HCT116 (cell line): ENCODE measurements at regions not wholly inside any gene's neighbourhood (a gene's known extent, or its start where the extent isn't known, plus 50 kb on each side); places are given as distances from the start of the nearest gene placed in this dataset.

Experiments
- ATAC-seq: fragments of 200-7000 bp; cut with Tn5 transposase; 2 replicates; pipeline ENCODE4 v1.9.1; 2020; ENCODE audit warnings: mild to moderate bottlenecking, moderate library complexity
- BruUV-seq: library from RNA; stranded (reverse); fragments of 400-500 nt; replicated peaks from 2 replicates; lab custom pipeline; 2021; lab: Mats Ljungman, UMichigan
- CTCF ChIA-PET: fragments of 300-600 bp; sonication (Branson Sonifier 250); formaldehyde crosslinking; loops from one replicate; lab custom pipeline; 2021; ENCODE audit warnings: antibody characterized with exemption; lab: Charles Lee
- POLR2A ChIA-PET: fragments of 300-600, 350-600 bp; sonication (Branson Sonifier 250); formaldehyde crosslinking; loops from one replicate; lab custom pipeline; 2021; ENCODE audit warnings: antibody characterized with exemption; lab: Charles Lee
- RAD21 ChIA-PET, 2 experiments: fragments of 300-600 bp; sonication (Branson Sonifier 250); formaldehyde crosslinking; loops; one replicate each; lab custom pipeline; 2023; ENCODE audit warnings: low total read pairs in 2 of 2; ENCODE audit not compliant: uncharacterized antibody in 2 of 2, unreplicated experiment in 2 of 2, low non-redundant PET in 1 of 2; lab: Charles Lee
- DNase-seq: peaks from one replicate; pipeline ENCODE4 v3.0.0-alpha.2; 2010; ENCODE audit warnings: low read depth, low spot score
- H2AFZ ChIP-seq: fragments of 200-600 bp; shearing (Covaris generic), sonication (generic); 2 replicates; pipeline ENCODE4 v1.6.1; 2017; ENCODE audit warnings: low read depth, mixed run types, mixed read lengths, antibody characterized with exemption, low read length; ENCODE audit not compliant: poor library complexity, severe bottlenecking
- H3K27ac ChIP-seq: 2 replicates; pipeline ENCODE4 v1.5.1; 2012; ENCODE audit warnings: low read depth, low read length
- H3K27me3 ChIP-seq: fragments of 200-600 bp; sonication (generic); 2 replicates; pipeline ENCODE4 v1.6.1; 2016; ENCODE audit warnings: mixed run types, low read length, mixed read lengths; ENCODE audit not compliant: insufficient read depth
- H3K36me3 ChIP-seq, 2 experiments: fragments of 200-500 bp in 1 of 2; fragments of 200-600 bp in 1 of 2; sonication (Bioruptor generic) in 1 of 2; sonication (generic) in 1 of 2; 2 replicates each; pipeline versions ENCODE4 v1.5.1 to v1.6.1; 2014 to 2016; ENCODE audit warnings: low read length in 2 of 2, inconsistent platforms in 1 of 2, mixed read lengths in 1 of 2, mixed run types in 1 of 2; ENCODE audit not compliant: insufficient read depth in 2 of 2, control insufficient read depth in 1 of 2
- H3K4me1 ChIP-seq, 2 experiments: fragments of 200-600 bp in 1 of 2; sonication (generic) in 1 of 2; 2 replicates each; pipeline versions ENCODE4 v1.5.1 to v1.6.1; 2012 to 2017; ENCODE audit warnings: low read length in 2 of 2, inconsistent platforms in 1 of 2, mild to moderate bottlenecking in 1 of 2, mixed read lengths in 1 of 2, mixed run types in 1 of 2, moderate library complexity in 1 of 2; ENCODE audit not compliant: insufficient read depth in 2 of 2, control insufficient read depth in 1 of 2
- H3K4me2 ChIP-seq: fragments of 200-600 bp; sonication (generic); 2 replicates; pipeline ENCODE4 v1.6.1; 2017; ENCODE audit warnings: mixed run types, low read length, mixed read lengths
- H3K4me3 ChIP-seq, 2 experiments: fragments of 200-600 bp in 1 of 2; sonication (generic) in 1 of 2; replicated peaks in 1 of 2; 2 replicates each; pipeline ENCODE4 v1.5.1; 2011 to 2016; ENCODE audit warnings: low read length in 2 of 2, control low read depth in 1 of 2, low read depth in 1 of 2, mild to moderate bottlenecking in 1 of 2, mixed read lengths in 1 of 2, mixed run types in 1 of 2
- H3K79me2 ChIP-seq: fragments of 200-600 bp; sonication (generic); 2 replicates; pipeline ENCODE4 v1.6.1; 2017; ENCODE audit warnings: mild to moderate bottlenecking, mixed run types, low read length, moderate library complexity, mixed read lengths; ENCODE audit not compliant: insufficient read depth
- H3K9ac ChIP-seq: fragments of 200-600 bp; sonication (generic); 2 replicates; pipeline ENCODE4 v1.6.1; 2016; ENCODE audit warnings: low read length, mixed read lengths
- H3K9me2 ChIP-seq: fragments of 200-600 bp; sonication (generic), shearing (Covaris generic); 2 replicates; pipeline ENCODE4 v1.6.1; 2017; ENCODE audit warnings: mixed run types, mild to moderate bottlenecking, moderate library complexity; ENCODE audit not compliant: insufficient read depth
- H3K9me3 ChIP-seq, 2 experiments: fragments of 200-500 bp in 1 of 2; fragments of 200-600 bp in 1 of 2; sonication (Bioruptor generic) in 1 of 2; sonication (generic) in 1 of 2; 2 replicates each; pipeline ENCODE4 v1.6.1; 2014 to 2017; ENCODE audit warnings: low read length in 2 of 2, mixed read lengths in 2 of 2, inconsistent platforms in 1 of 2, low read depth in 1 of 2, mild to moderate bottlenecking in 1 of 2, mixed run types in 1 of 2, moderate library complexity in 1 of 2; ENCODE audit not compliant: control insufficient read depth in 1 of 2, insufficient read depth in 1 of 2
- H4K20me1 ChIP-seq: fragments of 200-600 bp; sonication (generic), shearing (Covaris generic); 2 replicates; pipeline ENCODE4 v1.6.1; 2017; ENCODE audit warnings: mixed run types, mild to moderate bottlenecking, moderate library complexity; ENCODE audit not compliant: insufficient read depth
- CTCF ChIP-seq, 3 experiments: fragments of 200-600 bp in 1 of 3; sonication (generic) in 1 of 3; IDR thresholded peaks in 2 of 3; conservative IDR thresholded peaks in 1 of 3; 2 replicates each; pipeline ENCODE4 v1.5.1; 2012 to 2017; ENCODE audit warnings: low read depth in 2 of 3, low read length in 2 of 3, antibody characterized with exemption in 1 of 3, borderline replicate concordance in 1 of 3, control low read depth in 1 of 3, mild to moderate bottlenecking in 1 of 3, mixed read lengths in 1 of 3, mixed run types in 1 of 3, moderate library complexity in 1 of 3; ENCODE audit not compliant: insufficient read depth in 1 of 3
- EGR1 ChIP-seq: IDR thresholded peaks from 2 replicates; pipeline ENCODE4 v1.6.1; 2012; ENCODE audit warnings: low read depth
- EZH2 ChIP-seq: fragments of 200-600 bp; sonication (generic); IDR thresholded peaks from 2 replicates; pipeline ENCODE4 v1.6.1; 2017; ENCODE audit warnings: antibody characterized with exemption, mixed run types
- EZH2phosphoT487 ChIP-seq: fragments of 200-600 bp; IDR thresholded peaks from 2 replicates; pipeline ENCODE4 v1.6.1; 2018; ENCODE audit warnings: antibody characterized with exemption, borderline replicate concordance
- FOSL1 ChIP-seq: IDR thresholded peaks from 2 replicates; pipeline ENCODE4 v1.6.1; 2012; ENCODE audit warnings: low read depth
- JUND ChIP-seq: IDR thresholded peaks from 2 replicates; pipeline ENCODE4 v1.6.1; 2012
- POLR2AphosphoS5 ChIP-seq: IDR thresholded peaks from 2 replicates; pipeline ENCODE4 v1.6.1; 2011; ENCODE audit warnings: mild to moderate bottlenecking, low read depth, low read length, moderate library complexity
- RAD21 ChIP-seq: IDR thresholded peaks from 2 replicates; pipeline ENCODE4 v1.6.1; 2012; ENCODE audit warnings: low read depth, mild to moderate bottlenecking
- REST ChIP-seq: IDR thresholded peaks from 2 replicates; pipeline ENCODE4 v1.6.1; 2012; ENCODE audit warnings: low read depth
- SIN3A ChIP-seq: IDR thresholded peaks from 2 replicates; pipeline ENCODE4 v1.6.1; 2012; ENCODE audit warnings: low read depth
- SP1 ChIP-seq: IDR thresholded peaks from 2 replicates; pipeline ENCODE4 v1.6.1; 2012; ENCODE audit warnings: low read depth
- TCF7L2 ChIP-seq: IDR thresholded peaks from 2 replicates; pipeline ENCODE4 v1.7.0; 2011; ENCODE audit warnings: borderline replicate concordance, inconsistent platforms; ENCODE audit not compliant: insufficient read depth, insufficient read length; ENCODE audit errors: extremely low read depth
- YY1 ChIP-seq: IDR thresholded peaks from 2 replicates; pipeline ENCODE4 v1.6.1; 2011; ENCODE audit warnings: low read length, low read depth, moderate library complexity, mild to moderate bottlenecking; ENCODE audit not compliant: insufficient replicate concordance; ENCODE audit errors: extremely low read depth
- intact Hi-C: fragments of 100-400 bp; cut with micrococcal nuclease; formaldehyde crosslinking; loops from 2 replicates; pipeline ENCODE4 v1.10.0; 2022
- TF ChIP-seq, protein P1 (sequence below): IDR thresholded peaks from 2 replicates; pipeline ENCODE4 v1.6.1; 2012
- TF ChIP-seq, protein P2 (sequence below): IDR thresholded peaks from 2 replicates; pipeline ENCODE4 v1.6.1; 2011; ENCODE audit warnings: mild to moderate bottlenecking, low read length, moderate library complexity; ENCODE audit not compliant: insufficient replicate concordance; ENCODE audit errors: extremely low read depth
- TF ChIP-seq, protein P3 (sequence below): IDR thresholded peaks from 2 replicates; pipeline ENCODE4 v1.6.1; 2012

GRCh38 chr9:38201844-38202243, 132.8 kb upstream of the SHB start:
- BruUV-seq: no TSS peak
- Histone ChIP-seq H4K20me1 (no peaks in the 10 kb centered on the region), H3K4me2 (no peak overlapping the region), H3K9me3 (no peaks in the 10 kb centered on the region), H3K36me3 (no peaks in the 10 kb centered on the region), H3K4me1 (peaks cover 0 to 14% of the 10 kb centered on the region in 2 experiments; a peak in 2 of 4 replicates), H3K27ac (no peak overlapping the region), H2AFZ (no peak overlapping the region), H3K9me2 (no peaks in the 10 kb centered on the region), H3K79me2 (no peaks in the 10 kb centered on the region), H3K9ac (no peak overlapping the region), H3K27me3 (no peaks in the 10 kb centered on the region), H3K4me3 (no peak overlapping the region)
- ChIA-PET POLR2A (no interaction called here), RAD21 (no interaction called here), CTCF (no interaction called here)
- intact Hi-C loops: no loop called here
- DNase-seq (no peak), ATAC-seq (no peak)
- TF ChIP-seq SIN3A (no peak), JUND (no peak), RAD21 (no peak), EZH2 (no peak), EZH2phosphoT487 (no peak), FOSL1 (no peak), EGR1 (no peak), POLR2AphosphoS5 (no peak), CTCF (IDR thresholded peaks at IDR 0.05 in 2 of 3, conservative IDR thresholded peaks at IDR 0.05 in 1 of 3; ENCODE audit: borderline replicate concordance in 1 of 3, insufficient read depth in 1 of 3, low read depth in 2 of 3, low read length in 2 of 3) (no peak), TCF7L2 (no peak), REST (no peak), SP1 (no peak), YY1 (no peak)
- TF ChIP-seq, protein P1, sequence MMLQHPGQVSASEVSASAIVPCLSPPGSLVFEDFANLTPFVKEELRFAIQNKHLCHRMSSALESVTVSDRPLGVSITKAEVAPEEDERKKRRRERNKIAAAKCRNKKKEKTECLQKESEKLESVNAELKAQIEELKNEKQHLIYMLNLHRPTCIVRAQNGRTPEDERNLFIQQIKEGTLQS: no peak
- TF ChIP-seq, protein P2, sequence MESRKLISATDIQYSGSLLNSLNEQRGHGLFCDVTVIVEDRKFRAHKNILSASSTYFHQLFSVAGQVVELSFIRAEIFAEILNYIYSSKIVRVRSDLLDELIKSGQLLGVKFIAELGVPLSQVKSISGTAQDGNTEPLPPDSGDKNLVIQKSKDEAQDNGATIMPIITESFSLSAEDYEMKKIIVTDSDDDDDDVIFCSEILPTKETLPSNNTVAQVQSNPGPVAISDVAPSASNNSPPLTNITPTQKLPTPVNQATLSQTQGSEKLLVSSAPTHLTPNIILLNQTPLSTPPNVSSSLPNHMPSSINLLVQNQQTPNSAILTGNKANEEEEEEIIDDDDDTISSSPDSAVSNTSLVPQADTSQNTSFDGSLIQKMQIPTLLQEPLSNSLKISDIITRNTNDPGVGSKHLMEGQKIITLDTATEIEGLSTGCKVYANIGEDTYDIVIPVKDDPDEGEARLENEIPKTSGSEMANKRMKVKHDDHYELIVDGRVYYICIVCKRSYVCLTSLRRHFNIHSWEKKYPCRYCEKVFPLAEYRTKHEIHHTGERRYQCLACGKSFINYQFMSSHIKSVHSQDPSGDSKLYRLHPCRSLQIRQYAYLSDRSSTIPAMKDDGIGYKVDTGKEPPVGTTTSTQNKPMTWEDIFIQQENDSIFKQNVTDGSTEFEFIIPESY: no peak
- TF ChIP-seq, protein P3, sequence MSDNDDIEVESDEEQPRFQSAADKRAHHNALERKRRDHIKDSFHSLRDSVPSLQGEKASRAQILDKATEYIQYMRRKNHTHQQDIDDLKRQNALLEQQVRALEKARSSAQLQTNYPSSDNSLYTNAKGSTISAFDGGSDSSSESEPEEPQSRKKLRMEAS: no peak
